Endothelial cell of umbilical vein (primary cell): ENCODE measurements at regions not wholly inside any gene's neighbourhood (a gene's known extent, or its start where the extent isn't known, plus 50 kb on each side); places are given as distances from the start of the nearest gene placed in this dataset.

ENCODE experiments used
- BruUV-seq: library from RNA; stranded (reverse); fragments of 400-500 nt; replicated peaks from 2 replicates; lab custom pipeline; 2021; lab: Mats Ljungman, UMichigan
- CTCF ChIA-PET: fragments of 300-600, 350-600 bp; sonication (Branson Sonifier 250); formaldehyde crosslinking; loops from one replicate; lab custom pipeline; 2021; ENCODE audit warnings: antibody characterized with exemption, inconsistent platforms; lab: Charles Lee
- POLR2A ChIA-PET: fragments of 300-600, 350-600 bp; sonication (Branson Sonifier 250); formaldehyde crosslinking; loops from one replicate; lab custom pipeline; 2021; ENCODE audit warnings: antibody characterized with exemption, inconsistent platforms; lab: Charles Lee
- DNase-seq: peaks from one replicate; pipeline ENCODE4 v3.0.0-alpha.2; 2011; ENCODE audit warnings: low read depth, low spot score
- FAIRE-seq: peaks from 2 replicates; lab custom pipeline; 2011; peaks lifted over from hg19 to GRCh38; lab: Jason Lieb, UNC
- H2AFZ ChIP-seq: 2 replicates; pipeline ENCODE4 v1.6.0; 2012; ENCODE audit warnings: low read depth, low read length, control low read depth, inconsistent platforms
- H3K27ac ChIP-seq: 2 replicates; pipeline ENCODE4 v1.5.1; 2011; ENCODE audit warnings: low read depth, mild to moderate bottlenecking, control low read depth, low read length, moderate library complexity; ENCODE audit not compliant: insufficient read depth
- H3K27me3 ChIP-seq, 2 experiments: 2 replicates each; pipeline versions ENCODE4 v1.6.0 to v1.6.1; 2011; ENCODE audit warnings: low read length in 2 of 2, mixed read lengths in 1 of 2; ENCODE audit not compliant: control insufficient read depth in 2 of 2, insufficient read depth in 2 of 2
- H3K36me3 ChIP-seq, 2 experiments: 2 replicates in 1 of 2; 3 replicates in 1 of 2; pipeline ENCODE4 v1.5.1; 2011; ENCODE audit warnings: low read length in 2 of 2, mild to moderate bottlenecking in 1 of 2, moderate library complexity in 1 of 2; ENCODE audit not compliant: control insufficient read depth in 2 of 2, insufficient read depth in 2 of 2; ENCODE audit errors: extremely low read depth in 1 of 2
- H3K4me1 ChIP-seq: 3 replicates; pipeline ENCODE4 v1.5.1; 2011; ENCODE audit warnings: mild to moderate bottlenecking, low read length; ENCODE audit not compliant: control insufficient read depth, insufficient read depth; ENCODE audit errors: extremely low read depth
- H3K4me2 ChIP-seq: 2 replicates; pipeline ENCODE4 v1.6.1; 2011; ENCODE audit warnings: low read length, control low read depth, mixed read lengths; ENCODE audit not compliant: insufficient read depth
- H3K4me3 ChIP-seq, 3 experiments: fragments of 200-600 bp in 1 of 3; sonication (generic), shearing (Covaris generic) in 1 of 3; replicated peaks in 1 of 3; 2 replicates each; pipeline ENCODE4 v1.5.1; 2011 to 2016; ENCODE audit warnings: control low read depth in 3 of 3, low read length in 3 of 3, mild to moderate bottlenecking in 2 of 3, inconsistent platforms in 1 of 3, low read depth in 1 of 3, moderate library complexity in 1 of 3; ENCODE audit not compliant: insufficient read depth in 1 of 3
- H3K79me2 ChIP-seq: 2 replicates; pipeline ENCODE4 v1.6.0; 2012; ENCODE audit warnings: low read length, inconsistent platforms; ENCODE audit not compliant: control insufficient read depth, insufficient read depth
- H3K9ac ChIP-seq: replicated peaks from 2 replicates; pipeline ENCODE3; 2011; ENCODE audit warnings: low read length, control low read depth; ENCODE audit not compliant: insufficient read depth; ENCODE audit errors: extremely low read depth
- H3K9me1 ChIP-seq: replicated peaks from 3 replicates; pipeline ENCODE4 v1.6.0; 2011; ENCODE audit warnings: mild to moderate bottlenecking, low read length; ENCODE audit not compliant: control insufficient read depth, insufficient read depth; ENCODE audit errors: extremely low read depth
- H3K9me3 ChIP-seq: replicated peaks from 2 replicates; pipeline ENCODE4 v1.5.1; 2012; ENCODE audit warnings: low read length, inconsistent platforms; ENCODE audit not compliant: control insufficient read depth, insufficient read depth
- H4K20me1 ChIP-seq: replicated peaks from 2 replicates; pipeline ENCODE3; 2011; ENCODE audit warnings: mild to moderate bottlenecking, low read length; ENCODE audit not compliant: control insufficient read depth, insufficient read depth; ENCODE audit errors: extremely low read depth
- CTCF ChIP-seq, 2 donors: IDR thresholded peaks; 1 replicate in 1 of 2; 2 replicates in 1 of 2; pipeline ENCODE4 v1.5.1; 2011; ENCODE audit warnings: low read length in 2 of 2, mild to moderate bottlenecking in 2 of 2, moderate library complexity in 2 of 2, control low read depth in 1 of 2, inconsistent platforms in 1 of 2, low read depth in 1 of 2; ENCODE audit not compliant: insufficient read depth in 1 of 2; ENCODE audit errors: extremely low read depth in 1 of 2
- EZH2 ChIP-seq: IDR thresholded peaks from 2 replicates; pipeline ENCODE4 v1.6.1; 2012; ENCODE audit warnings: borderline replicate concordance, low read depth, mild to moderate bottlenecking, moderate library complexity, low read length, inconsistent platforms; ENCODE audit not compliant: severe bottlenecking
- FOS ChIP-seq: IDR thresholded peaks from 2 replicates; pipeline ENCODE4 v1.6.1; 2011; ENCODE audit warnings: mild to moderate bottlenecking, low read length, moderate library complexity, borderline replicate concordance; ENCODE audit not compliant: insufficient read depth
- GATA2 ChIP-seq: IDR thresholded peaks from 2 replicates; pipeline ENCODE4 v1.7.0; 2011; ENCODE audit warnings: low read depth, mild to moderate bottlenecking, moderate library complexity, mixed read lengths, low read length; ENCODE audit not compliant: insufficient read length, insufficient read depth
- JUN ChIP-seq: IDR thresholded peaks from 2 replicates; pipeline ENCODE4 v1.6.1; 2011; ENCODE audit warnings: borderline replicate concordance, low read depth; ENCODE audit not compliant: insufficient read length, insufficient read depth
- MAX ChIP-seq: IDR thresholded peaks from 2 replicates; pipeline ENCODE4 v1.6.1; 2011; ENCODE audit not compliant: insufficient read depth, insufficient read length
- POLR2A ChIP-seq: IDR thresholded peaks from 2 replicates; pipeline ENCODE4 v1.6.1; 2012; ENCODE audit warnings: low read depth, mild to moderate bottlenecking, control low read depth, low read length
- POLR2AphosphoS5 ChIP-seq: IDR thresholded peaks from 2 replicates; pipeline ENCODE4 v1.6.1; 2012; ENCODE audit warnings: low read depth, mild to moderate bottlenecking, control low read depth, low read length, moderate library complexity; ENCODE audit not compliant: insufficient read depth
- dilution Hi-C: fragments of 300-500 bp; cut with MboI; formaldehyde crosslinking; loops from one replicate; pipeline ENCODE4 v1.15.0; 2019; ENCODE audit warnings: low sequenced_read_pairs; ENCODE audit not compliant: extremely low pct_ligation_motif_present
- intact Hi-C: fragments of 100-400 bp; cut with micrococcal nuclease; formaldehyde crosslinking; loops from one replicate; pipeline ENCODE4 v1.10.0; 2022

- Histone ChIP-seq H3K36me3 (no peaks in the 10 kb centered on the region), H3K9me3 (no peaks in the 10 kb centered on the region), H3K79me2 (no peaks in the 10 kb centered on the region), H3K9me1 (no peaks in the 10 kb centered on the region), H3K4me2 (no peak overlapping the region), H4K20me1 (no peaks in the 10 kb centered on the region), H2AFZ (no peak overlapping the region), H3K4me1 (no peaks in the 10 kb centered on the region), H3K27me3 (no peaks in the 10 kb centered on the region), H3K4me3 (no peak overlapping the region), H3K9ac (no peak overlapping the region), H3K27ac (no peak overlapping the region)
- POLR2A ChIA-PET = no interaction called here
- no TSS peak for BruUV-seq
- intact Hi-C loops (no loop called here), dilution Hi-C loops (no loop called here)
- no peak for DNase-seq
- CTCF ChIA-PET = no interaction called here
- TF ChIP-seq POLR2A (no peak), FOS (no peak), MAX (no peak), EZH2 (no peak), CTCF (IDR thresholded peaks at IDR 0.05; ENCODE audit: extremely low read depth in 1 of 2, insufficient read depth in 1 of 2, low read depth in 1 of 2, low read length in 2 of 2) (no peak), JUN (no peak), GATA2 (no peak), POLR2AphosphoS5 (no peak)
- FAIRE-seq = no peak
Observed at GRCh38 chr2:225916692-225917091, 517.2 kb downstream of the NYAP2 start.
